ENCODE measurements at regions not wholly inside any gene's neighbourhood (a gene's known extent, or its start where the extent isn't known, plus 50 kb on each side); places are given as distances from the start of the nearest gene placed in this dataset.

DNA sequence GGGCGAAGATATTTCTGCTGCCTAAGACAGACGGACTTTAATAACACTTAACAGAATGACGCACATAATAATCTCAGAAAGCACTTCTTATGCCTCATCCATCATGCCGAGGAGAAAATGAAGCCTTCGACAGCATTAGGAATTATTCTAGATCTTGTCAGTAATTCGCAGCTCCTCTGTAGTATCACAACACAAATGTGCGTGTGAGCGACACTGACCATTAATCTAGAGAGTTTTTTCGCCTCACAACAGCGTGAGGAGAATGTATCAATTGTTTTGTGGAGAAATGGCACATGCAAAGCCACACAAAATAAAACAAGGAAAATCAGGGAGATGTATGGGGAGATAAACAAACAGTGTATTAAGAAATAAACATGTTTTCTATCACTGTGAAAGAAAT lies 410.2 kb upstream of the PSMD7 start:
- TF ChIP-seq, protein P1, sequence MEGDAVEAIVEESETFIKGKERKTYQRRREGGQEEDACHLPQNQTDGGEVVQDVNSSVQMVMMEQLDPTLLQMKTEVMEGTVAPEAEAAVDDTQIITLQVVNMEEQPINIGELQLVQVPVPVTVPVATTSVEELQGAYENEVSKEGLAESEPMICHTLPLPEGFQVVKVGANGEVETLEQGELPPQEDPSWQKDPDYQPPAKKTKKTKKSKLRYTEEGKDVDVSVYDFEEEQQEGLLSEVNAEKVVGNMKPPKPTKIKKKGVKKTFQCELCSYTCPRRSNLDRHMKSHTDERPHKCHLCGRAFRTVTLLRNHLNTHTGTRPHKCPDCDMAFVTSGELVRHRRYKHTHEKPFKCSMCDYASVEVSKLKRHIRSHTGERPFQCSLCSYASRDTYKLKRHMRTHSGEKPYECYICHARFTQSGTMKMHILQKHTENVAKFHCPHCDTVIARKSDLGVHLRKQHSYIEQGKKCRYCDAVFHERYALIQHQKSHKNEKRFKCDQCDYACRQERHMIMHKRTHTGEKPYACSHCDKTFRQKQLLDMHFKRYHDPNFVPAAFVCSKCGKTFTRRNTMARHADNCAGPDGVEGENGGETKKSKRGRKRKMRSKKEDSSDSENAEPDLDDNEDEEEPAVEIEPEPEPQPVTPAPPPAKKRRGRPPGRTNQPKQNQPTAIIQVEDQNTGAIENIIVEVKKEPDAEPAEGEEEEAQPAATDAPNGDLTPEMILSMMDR (IDR thresholded peaks at IDR 0.05), result no peak
- no peak for TF ChIP-seq POLR2AphosphoS5 (IDR thresholded peaks at IDR 0.05)
- TF ChIP-seq EP300 (IDR thresholded peaks at IDR 0.05; ENCODE audit: low read depth), result no peak
- no peak for TF ChIP-seq POLR2A (IDR thresholded peaks at IDR 0.05)
